Adrenal gland (tissue), 5 donors: ENCODE measurements at regions not wholly inside any gene's neighbourhood (a gene's known extent, or its start where the extent isn't known, plus 50 kb on each side); places are given as distances from the start of the nearest gene placed in this dataset.

Source experiments
- POLR2A ChIP-seq, 2 donors: fragments of 450-650 bp; IDR thresholded peaks; one replicate each; pipeline ENCODE4 v1.6.1; 2017; ENCODE audit warnings: antibody characterized with exemption in 2 of 2, mild to moderate bottlenecking in 2 of 2, moderate library complexity in 1 of 2
- TF ChIP-seq, protein P1 (sequence below), 6 experiments: fragments of 450-650 bp in 4 of 6; fragments of 200-600 bp in 2 of 6; sonication (generic) in 1 of 6; IDR thresholded peaks; 1 replicate in 5 of 6; 2 replicates in 1 of 6; pipeline versions ENCODE4 v1.5.1 to v1.8.0; 2016 to 2021; ENCODE audit warnings: antibody characterized with exemption in 6 of 6, mild to moderate bottlenecking in 2 of 6, moderate library complexity in 1 of 6
- donor health status: DM: no; HTN: no; CAD: no.

GRCh38 chr1:232096751-232097150 is 470.2 kb downstream of the DISC1 start:
- TF ChIP-seq, protein P1, sequence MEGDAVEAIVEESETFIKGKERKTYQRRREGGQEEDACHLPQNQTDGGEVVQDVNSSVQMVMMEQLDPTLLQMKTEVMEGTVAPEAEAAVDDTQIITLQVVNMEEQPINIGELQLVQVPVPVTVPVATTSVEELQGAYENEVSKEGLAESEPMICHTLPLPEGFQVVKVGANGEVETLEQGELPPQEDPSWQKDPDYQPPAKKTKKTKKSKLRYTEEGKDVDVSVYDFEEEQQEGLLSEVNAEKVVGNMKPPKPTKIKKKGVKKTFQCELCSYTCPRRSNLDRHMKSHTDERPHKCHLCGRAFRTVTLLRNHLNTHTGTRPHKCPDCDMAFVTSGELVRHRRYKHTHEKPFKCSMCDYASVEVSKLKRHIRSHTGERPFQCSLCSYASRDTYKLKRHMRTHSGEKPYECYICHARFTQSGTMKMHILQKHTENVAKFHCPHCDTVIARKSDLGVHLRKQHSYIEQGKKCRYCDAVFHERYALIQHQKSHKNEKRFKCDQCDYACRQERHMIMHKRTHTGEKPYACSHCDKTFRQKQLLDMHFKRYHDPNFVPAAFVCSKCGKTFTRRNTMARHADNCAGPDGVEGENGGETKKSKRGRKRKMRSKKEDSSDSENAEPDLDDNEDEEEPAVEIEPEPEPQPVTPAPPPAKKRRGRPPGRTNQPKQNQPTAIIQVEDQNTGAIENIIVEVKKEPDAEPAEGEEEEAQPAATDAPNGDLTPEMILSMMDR (IDR thresholded peaks at IDR 0.05): no peak
- no peak for TF ChIP-seq POLR2A (IDR thresholded peaks at IDR 0.05)
